GM23338 (cell line): ENCODE measurements at regions not wholly inside any gene's neighbourhood (a gene's known extent, or its start where the extent isn't known, plus 50 kb on each side); places are given as distances from the start of the nearest gene placed in this dataset.

Experiments used
- ATAC-seq: fragments of 200-7000 bp; cut with Tn5 transposase; 3 replicates; pipeline ENCODE4 v1.9.1; 2020
- DNase-seq: peaks from one replicate; pipeline ENCODE4 v3.0.0-alpha.2; 2015; ENCODE audit warnings: low spot score
- H2AFZ ChIP-seq: fragments of 200-600 bp; sonication (generic); 2 replicates; pipeline ENCODE4 v1.8.0; 2016; ENCODE audit warnings: antibody characterized with exemption, mild to moderate bottlenecking, moderate library complexity
- H3F3A ChIP-seq: fragments of 200-600 bp; sonication (generic); replicated peaks from 2 replicates; pipeline ENCODE4 v1.8.0; 2017; ENCODE audit warnings: antibody characterized with exemption, mixed run types, low read depth
- H3K27ac ChIP-seq: fragments of 200-600 bp; sonication (generic); 2 replicates; pipeline ENCODE4 v1.6.1; 2016; ENCODE audit warnings: low read depth
- H3K27me3 ChIP-seq: fragments of 200-600 bp; sonication (generic); 2 replicates; pipeline ENCODE4 v1.8.0; 2016; ENCODE audit warnings: mild to moderate bottlenecking, mixed run types, moderate library complexity; ENCODE audit not compliant: insufficient read depth
- H3K36me3 ChIP-seq: fragments of 200-600 bp; sonication (generic); 2 replicates; pipeline ENCODE4 v1.8.0; 2016; ENCODE audit warnings: mild to moderate bottlenecking; ENCODE audit not compliant: insufficient read depth
- H3K4me1 ChIP-seq: fragments of 200-600 bp; sonication (generic); 2 replicates; pipeline ENCODE4 v1.8.0; 2016; ENCODE audit warnings: mild to moderate bottlenecking, moderate library complexity; ENCODE audit not compliant: insufficient read depth
- H3K4me2 ChIP-seq: fragments of 200-600 bp; sonication (generic); 2 replicates; pipeline ENCODE4 v1.7.1; 2017; ENCODE audit warnings: mixed run types
- H3K4me3 ChIP-seq: fragments of 200-600 bp; sonication (generic); 2 replicates; pipeline ENCODE4 v1.6.1; 2016; ENCODE audit warnings: mixed run types
- H3K79me2 ChIP-seq: fragments of 200-600 bp; sonication (generic); replicated peaks from 2 replicates; pipeline ENCODE4 v1.8.0; 2017; ENCODE audit warnings: mild to moderate bottlenecking; ENCODE audit not compliant: insufficient read depth
- H3K9me2 ChIP-seq: fragments of 200-600 bp; sonication (generic); 2 replicates; pipeline ENCODE4 v1.8.0; 2017; ENCODE audit not compliant: insufficient read depth
- H4K20me1 ChIP-seq: fragments of 200-600 bp; sonication (generic); replicated peaks from 2 replicates; pipeline ENCODE4 v1.8.0; 2017; ENCODE audit warnings: mild to moderate bottlenecking; ENCODE audit not compliant: insufficient read depth
- H3K27ac Mint-ChIP-seq: 2 replicates; pipeline ENCODE4 v1.8.0; 2020; ENCODE audit warnings: inconsistent platforms, mild to moderate bottlenecking, moderate library complexity, mixed read lengths
- H3K27me3 Mint-ChIP-seq: 3 replicates; pipeline ENCODE4 v1.8.0; 2022; ENCODE audit warnings: low read depth, mild to moderate bottlenecking, moderate library complexity, mixed read lengths, inconsistent platforms; ENCODE audit not compliant: insufficient read depth, poor library complexity
- H3K36me3 Mint-ChIP-seq: 3 replicates; pipeline ENCODE4 v1.8.0; 2021; ENCODE audit warnings: low read depth, mild to moderate bottlenecking, inconsistent platforms, moderate library complexity, mixed read lengths
- H3K4me1 Mint-ChIP-seq: 3 replicates; pipeline ENCODE4 v1.8.0; 2020; ENCODE audit warnings: mild to moderate bottlenecking, inconsistent platforms, mixed read lengths
- H3K4me3 Mint-ChIP-seq: 3 replicates; pipeline ENCODE4 v1.8.0; 2021; ENCODE audit warnings: moderate library complexity, mild to moderate bottlenecking, inconsistent platforms, mixed read lengths
- H3K9me3 Mint-ChIP-seq: 3 replicates; pipeline ENCODE4 v1.8.0; 2020; ENCODE audit warnings: moderate library complexity, mild to moderate bottlenecking, inconsistent platforms, mixed read lengths
- CREB1 ChIP-seq: fragments of 250-450 bp; sonication (Bioruptor Pico); IDR thresholded peaks from 2 replicates; pipeline ENCODE4 v1.5.0; 2020; ENCODE audit warnings: low read depth, mild to moderate bottlenecking, moderate library complexity
- ETS1 ChIP-seq: IDR thresholded peaks from 2 replicates; pipeline ENCODE4 v1.6.1; 2016; ENCODE audit warnings: antibody characterized with exemption
- EZH2 ChIP-seq: fragments of 200-600 bp; sonication (generic); IDR thresholded peaks from one replicate; pipeline ENCODE4 v1.8.0; 2017; ENCODE audit warnings: antibody characterized with exemption, mild to moderate bottlenecking, low read depth; ENCODE audit not compliant: unreplicated experiment
- EZH2phosphoT487 ChIP-seq: fragments of 200-600 bp; sonication (generic); IDR thresholded peaks from one replicate; pipeline ENCODE4 v1.8.1; 2018; ENCODE audit warnings: antibody characterized with exemption; ENCODE audit not compliant: unreplicated experiment
- JUNB ChIP-seq: IDR thresholded peaks from one replicate; pipeline ENCODE4 v1.6.1; 2016; ENCODE audit warnings: antibody characterized with exemption; ENCODE audit not compliant: unreplicated experiment
- NANOG ChIP-seq: IDR thresholded peaks from 2 replicates; pipeline ENCODE4 v1.6.1; 2016; ENCODE audit warnings: antibody characterized with exemption, borderline replicate concordance
- POLR2AphosphoS5 ChIP-seq: IDR thresholded peaks from 2 replicates; pipeline ENCODE4 v1.6.1; 2016; ENCODE audit warnings: antibody characterized with exemption, low read depth
- REST ChIP-seq: IDR thresholded peaks from one replicate; pipeline ENCODE4 v1.6.1; 2018; ENCODE audit warnings: antibody characterized with exemption; ENCODE audit not compliant: unreplicated experiment
- STAT1 ChIP-seq: IDR thresholded peaks from one replicate; pipeline ENCODE4 v1.6.1; 2016; ENCODE audit warnings: antibody characterized with exemption; ENCODE audit not compliant: unreplicated experiment
- ZNF114 ChIP-seq: fragments of 250-450 bp; sonication (Bioruptor Pico); IDR thresholded peaks from 2 replicates; pipeline ENCODE4 v1.5.0; 2020; ENCODE audit warnings: mild to moderate bottlenecking, moderate library complexity
- ZNF331 ChIP-seq: fragments of 250-450 bp; sonication (Bioruptor Pico); IDR thresholded peaks from 2 replicates; pipeline ENCODE4 v1.5.0; 2020; ENCODE audit warnings: low read depth, mild to moderate bottlenecking, moderate library complexity
- TF ChIP-seq, protein P1 (sequence below), 2 experiments: fragments of 200-600 bp in 1 of 2; sonication (generic) in 1 of 2; conservative IDR thresholded peaks; 2 replicates each; pipeline versions ENCODE4 v1.5.1 to v1.6.1; 2016 to 2017; ENCODE audit warnings: antibody characterized with exemption in 2 of 2, low read depth in 2 of 2, mild to moderate bottlenecking in 2 of 2, moderate library complexity in 1 of 2
- TF ChIP-seq, protein P2 (sequence below): fragments of 250-450 bp; sonication (Bioruptor Pico); IDR thresholded peaks from 2 replicates; pipeline ENCODE4 v1.5.0; 2020; ENCODE audit warnings: mild to moderate bottlenecking, moderate library complexity

GRCh38 chr9:80072451-80072850, 500.7 kb downstream of the TLE4 start:
- no peak overlapping the region for H3K27ac Mint-ChIP-seq
- H3K36me3 Mint-ChIP-seq = no peaks in the 10 kb centered on the region
- H3K27me3 Mint-ChIP-seq = no peaks in the 10 kb centered on the region
- H3K4me1 ChIP-seq = no peaks in the 10 kb centered on the region
- H3K27ac ChIP-seq = no peak overlapping the region
- no peaks in the 10 kb centered on the region for H3K36me3 ChIP-seq
- ATAC-seq = no peak
- no peaks in the 10 kb centered on the region for H4K20me1 ChIP-seq
- no peaks in the 10 kb centered on the region for H3K4me1 Mint-ChIP-seq
- DNase-seq = no peak
- no peaks in the 10 kb centered on the region for H3K79me2 ChIP-seq
- no peaks in the 10 kb centered on the region for H3F3A ChIP-seq
- H2AFZ ChIP-seq = no peak overlapping the region
- H3K4me2 ChIP-seq = no peak overlapping the region
- H3K4me3 ChIP-seq = no peak overlapping the region
- H3K4me3 Mint-ChIP-seq = no peak overlapping the region
- no peaks in the 10 kb centered on the region; the same call in 2 of the 3 replicates for H3K9me3 Mint-ChIP-seq
- H3K27me3 ChIP-seq = no peaks in the 10 kb centered on the region
- TF ChIP-seq EZH2phosphoT487 (no peak), POLR2AphosphoS5 (no peak), JUNB (no peak), ZNF114 (CRISPR knock-in tag) (no peak), ZNF331 (CRISPR knock-in tag) (no peak), CREB1 (CRISPR knock-in tag) (no peak), STAT1 (no peak), ETS1 (no peak), NANOG (no peak), REST (no peak), EZH2 (no peak)
- TF ChIP-seq, protein P1, sequence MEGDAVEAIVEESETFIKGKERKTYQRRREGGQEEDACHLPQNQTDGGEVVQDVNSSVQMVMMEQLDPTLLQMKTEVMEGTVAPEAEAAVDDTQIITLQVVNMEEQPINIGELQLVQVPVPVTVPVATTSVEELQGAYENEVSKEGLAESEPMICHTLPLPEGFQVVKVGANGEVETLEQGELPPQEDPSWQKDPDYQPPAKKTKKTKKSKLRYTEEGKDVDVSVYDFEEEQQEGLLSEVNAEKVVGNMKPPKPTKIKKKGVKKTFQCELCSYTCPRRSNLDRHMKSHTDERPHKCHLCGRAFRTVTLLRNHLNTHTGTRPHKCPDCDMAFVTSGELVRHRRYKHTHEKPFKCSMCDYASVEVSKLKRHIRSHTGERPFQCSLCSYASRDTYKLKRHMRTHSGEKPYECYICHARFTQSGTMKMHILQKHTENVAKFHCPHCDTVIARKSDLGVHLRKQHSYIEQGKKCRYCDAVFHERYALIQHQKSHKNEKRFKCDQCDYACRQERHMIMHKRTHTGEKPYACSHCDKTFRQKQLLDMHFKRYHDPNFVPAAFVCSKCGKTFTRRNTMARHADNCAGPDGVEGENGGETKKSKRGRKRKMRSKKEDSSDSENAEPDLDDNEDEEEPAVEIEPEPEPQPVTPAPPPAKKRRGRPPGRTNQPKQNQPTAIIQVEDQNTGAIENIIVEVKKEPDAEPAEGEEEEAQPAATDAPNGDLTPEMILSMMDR (conservative IDR thresholded peaks at IDR 0.05; ENCODE audit: low read depth in 2 of 2) = no peak
- TF ChIP-seq, protein P2, sequence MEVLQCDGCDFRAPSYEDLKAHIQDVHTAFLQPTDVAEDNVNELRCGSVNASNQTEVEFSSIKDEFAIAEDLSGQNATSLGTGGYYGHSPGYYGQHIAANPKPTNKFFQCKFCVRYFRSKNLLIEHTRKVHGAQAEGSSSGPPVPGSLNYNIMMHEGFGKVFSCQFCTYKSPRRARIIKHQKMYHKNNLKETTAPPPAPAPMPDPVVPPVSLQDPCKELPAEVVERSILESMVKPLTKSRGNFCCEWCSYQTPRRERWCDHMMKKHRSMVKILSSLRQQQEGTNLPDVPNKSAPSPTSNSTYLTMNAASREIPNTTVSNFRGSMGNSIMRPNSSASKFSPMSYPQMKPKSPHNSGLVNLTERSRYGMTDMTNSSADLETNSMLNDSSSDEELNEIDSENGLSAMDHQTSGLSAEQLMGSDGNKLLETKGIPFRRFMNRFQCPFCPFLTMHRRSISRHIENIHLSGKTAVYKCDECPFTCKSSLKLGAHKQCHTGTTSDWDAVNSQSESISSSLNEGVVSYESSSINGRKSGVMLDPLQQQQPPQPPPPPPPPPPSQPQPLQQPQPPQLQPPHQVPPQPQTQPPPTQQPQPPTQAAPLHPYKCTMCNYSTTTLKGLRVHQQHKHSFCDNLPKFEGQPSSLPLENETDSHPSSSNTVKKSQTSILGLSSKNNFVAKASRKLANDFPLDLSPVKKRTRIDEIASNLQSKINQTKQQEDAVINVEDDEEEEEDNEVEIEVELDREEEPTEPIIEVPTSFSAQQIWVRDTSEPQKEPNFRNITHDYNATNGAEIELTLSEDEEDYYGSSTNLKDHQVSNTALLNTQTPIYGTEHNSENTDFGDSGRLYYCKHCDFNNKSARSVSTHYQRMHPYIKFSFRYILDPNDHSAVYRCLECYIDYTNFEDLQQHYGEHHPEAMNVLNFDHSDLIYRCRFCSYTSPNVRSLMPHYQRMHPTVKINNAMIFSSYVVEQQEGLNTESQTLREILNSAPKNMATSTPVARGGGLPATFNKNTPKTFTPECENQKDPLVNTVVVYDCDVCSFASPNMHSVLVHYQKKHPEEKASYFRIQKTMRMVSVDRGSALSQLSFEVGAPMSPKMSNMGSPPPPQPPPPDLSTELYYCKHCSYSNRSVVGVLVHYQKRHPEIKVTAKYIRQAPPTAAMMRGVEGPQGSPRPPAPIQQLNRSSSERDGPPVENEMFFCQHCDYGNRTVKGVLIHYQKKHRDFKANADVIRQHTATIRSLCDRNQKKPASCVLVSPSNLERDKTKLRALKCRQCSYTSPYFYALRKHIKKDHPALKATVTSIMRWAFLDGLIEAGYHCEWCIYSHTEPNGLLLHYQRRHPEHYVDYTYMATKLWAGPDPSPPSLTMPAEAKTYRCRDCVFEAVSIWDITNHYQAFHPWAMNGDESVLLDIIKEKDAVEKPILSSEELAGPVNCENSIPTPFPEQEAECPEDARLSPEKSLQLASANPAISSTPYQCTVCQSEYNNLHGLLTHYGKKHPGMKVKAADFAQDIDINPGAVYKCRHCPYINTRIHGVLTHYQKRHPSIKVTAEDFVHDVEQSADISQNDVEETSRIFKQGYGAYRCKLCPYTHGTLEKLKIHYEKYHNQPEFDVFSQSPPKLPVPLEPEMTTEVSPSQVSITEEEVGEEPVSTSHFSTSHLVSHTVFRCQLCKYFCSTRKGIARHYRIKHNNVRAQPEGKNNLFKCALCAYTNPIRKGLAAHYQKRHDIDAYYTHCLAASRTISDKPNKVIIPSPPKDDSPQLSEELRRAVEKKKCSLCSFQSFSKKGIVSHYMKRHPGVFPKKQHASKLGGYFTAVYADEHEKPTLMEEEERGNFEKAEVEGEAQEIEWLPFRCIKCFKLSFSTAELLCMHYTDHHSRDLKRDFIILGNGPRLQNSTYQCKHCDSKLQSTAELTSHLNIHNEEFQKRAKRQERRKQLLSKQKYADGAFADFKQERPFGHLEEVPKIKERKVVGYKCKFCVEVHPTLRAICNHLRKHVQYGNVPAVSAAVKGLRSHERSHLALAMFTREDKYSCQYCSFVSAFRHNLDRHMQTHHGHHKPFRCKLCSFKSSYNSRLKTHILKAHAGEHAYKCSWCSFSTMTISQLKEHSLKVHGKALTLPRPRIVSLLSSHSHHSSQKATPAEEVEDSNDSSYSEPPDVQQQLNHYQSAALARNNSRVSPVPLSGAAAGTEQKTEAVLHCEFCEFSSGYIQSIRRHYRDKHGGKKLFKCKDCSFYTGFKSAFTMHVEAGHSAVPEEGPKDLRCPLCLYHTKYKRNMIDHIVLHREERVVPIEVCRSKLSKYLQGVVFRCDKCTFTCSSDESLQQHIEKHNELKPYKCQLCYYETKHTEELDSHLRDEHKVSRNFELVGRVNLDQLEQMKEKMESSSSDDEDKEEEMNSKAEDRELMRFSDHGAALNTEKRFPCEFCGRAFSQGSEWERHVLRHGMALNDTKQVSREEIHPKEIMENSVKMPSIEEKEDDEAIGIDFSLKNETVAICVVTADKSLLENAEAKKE = no peak
- peaks cover 4% of the 10 kb centered on the region; the same call in 1 of the 2 replicates for H3K9me2 ChIP-seq
